ENCODE measurements at regions not wholly inside any gene's neighbourhood (a gene's known extent, or its start where the extent isn't known, plus 50 kb on each side); places are given as distances from the start of the nearest gene placed in this dataset.
"Not testable (repeated sequence)": the region's sequence is repeated elsewhere in the genome, so short reads cannot be mapped to it uniquely, and the experiment has no call there.

GRCh38 chr12:16854465-16854864 lies 248.5 kb upstream of the LMO3 start:
- DNase-seq (ENCODE audit: low spot score): no peak

- DNase-seq (ENCODE audit: low spot score): no peak
These were observed 243.5 kb upstream of the LMO3 start for GRCh38 chr12:16849473-16849872.

GRCh38 chr12:16844875-16845274 lies 238.9 kb upstream of the LMO3 start:
- DNase-seq (ENCODE audit: low spot score): no peak

GRCh38 chr12:16833376-16834015 lies 227.5 kb upstream of the LMO3 start:
- no peak for DNase-seq (ENCODE audit: low spot score)

- no peak for DNase-seq (ENCODE audit: low spot score)
These were observed 222.9 kb upstream of the LMO3 start for GRCh38 chr12:16828891-16829290.

GRCh38 chr12:16807731-16808130 lies 201.8 kb upstream of the LMO3 start:
- no peak for DNase-seq (ENCODE audit: low spot score)

- DNase-seq (ENCODE audit: low spot score): no peak
These were observed 190.2 kb upstream of the LMO3 start for GRCh38 chr12:16796168-16796567.

GRCh38 chr12:16789204-16789790 lies 183.3 kb upstream of the LMO3 start:
- no peak for DNase-seq (ENCODE audit: low spot score)

- DNase-seq (ENCODE audit: low spot score): no peak
These were observed 182.7 kb upstream of the LMO3 start for GRCh38 chr12:16788506-16789203.

GRCh38 chr12:16785953-16786352 lies 180.0 kb upstream of the LMO3 start:
- DNase-seq (ENCODE audit: low spot score): no peak

GRCh38 chr12:16785524-16785923 lies 179.6 kb upstream of the LMO3 start:
- DNase-seq (ENCODE audit: low spot score): no peak

- DNase-seq (ENCODE audit: low spot score): not testable (repeated sequence)
These were observed 163.2 kb upstream of the LMO3 start for GRCh38 chr12:16769129-16769528.

- DNase-seq (ENCODE audit: low spot score): no peak
These were observed 160.8 kb upstream of the LMO3 start for GRCh38 chr12:16766736-16767135.

GRCh38 chr12:16763901-16764300 lies 157.9 kb upstream of the LMO3 start:
- DNase-seq (ENCODE audit: low spot score): no peak

GRCh38 chr12:16756833-16757555 lies 151.0 kb upstream of the LMO3 start:
- no peak for DNase-seq (ENCODE audit: low spot score)

- DNase-seq (ENCODE audit: low spot score): no peak
These were observed 124.8 kb upstream of the LMO3 start for GRCh38 chr12:16730772-16731171.

- DNase-seq (ENCODE audit: low spot score): no peak
These were observed 120.9 kb upstream of the LMO3 start for GRCh38 chr12:16726879-16727278.

- DNase-seq (ENCODE audit: low spot score): no peak
These were observed 113.9 kb upstream of the LMO3 start for GRCh38 chr12:16719713-16720416.

GRCh38 chr12:16716928-16717327 lies 111.0 kb upstream of the LMO3 start:
- DNase-seq (ENCODE audit: low spot score): no peak

GRCh38 chr12:16692099-16692498 lies 86.1 kb upstream of the LMO3 start:
- no peak for DNase-seq (ENCODE audit: low spot score)

- no peak for DNase-seq (ENCODE audit: low spot score)
These were observed 85.7 kb upstream of the LMO3 start for GRCh38 chr12:16691624-16692023.

- DNase-seq (ENCODE audit: low spot score): no peak
These were observed 82.2 kb upstream of the LMO3 start for GRCh38 chr12:16688200-16688599.
